HL-60 (cell line): ENCODE measurements at regions not wholly inside any gene's neighbourhood (a gene's known extent, or its start where the extent isn't known, plus 50 kb on each side); places are given as distances from the start of the nearest gene placed in this dataset.

Experiments
- DNase-seq, 2 experiments: peaks; one replicate each; pipeline ENCODE4 v3.0.0-alpha.2; 2010 to 2020; ENCODE audit warnings: low read depth in 1 of 2, low spot score in 1 of 2
- H3K27ac ChIP-seq: fragments of 250-450 bp; sonication (Bioruptor Pico); replicated peaks from 2 replicates; pipeline ENCODE4 v1.5.1; 2020; ENCODE audit warnings: mild to moderate bottlenecking, moderate library complexity
- H3K27me3 ChIP-seq: fragments of 250-450 bp; sonication (Bioruptor Pico); 2 replicates; pipeline ENCODE4 v1.5.1; 2021; ENCODE audit warnings: mild to moderate bottlenecking, moderate library complexity; ENCODE audit not compliant: insufficient read depth, poor library complexity, severe bottlenecking
- H3K4me3 ChIP-seq: replicated peaks from 2 replicates; pipeline ENCODE4 v1.5.1; 2011; ENCODE audit warnings: mild to moderate bottlenecking, control low read depth, low read length; ENCODE audit not compliant: insufficient read depth
- GABPA ChIP-seq: IDR thresholded peaks from 2 replicates; pipeline ENCODE4 v1.6.1; 2012; ENCODE audit warnings: low read depth
- POLR2AphosphoS5 ChIP-seq: IDR thresholded peaks from 2 replicates; pipeline ENCODE4 v1.6.1; 2012; ENCODE audit warnings: low read depth
- SPI1 ChIP-seq: IDR thresholded peaks from 2 replicates; pipeline ENCODE4 v1.6.1; 2012; ENCODE audit warnings: low read depth, mild to moderate bottlenecking, borderline replicate concordance
- TF ChIP-seq, protein P1 (sequence below): IDR thresholded peaks from one replicate; pipeline ENCODE4 v1.5.1; 2011; ENCODE audit warnings: low read length, control low read depth, inconsistent platforms; ENCODE audit not compliant: insufficient read depth
- TF ChIP-seq, protein P2 (sequence below): IDR thresholded peaks from 2 replicates; pipeline ENCODE4 v1.6.1; 2012; ENCODE audit warnings: low read depth; ENCODE audit not compliant: insufficient replicate concordance

DNA sequence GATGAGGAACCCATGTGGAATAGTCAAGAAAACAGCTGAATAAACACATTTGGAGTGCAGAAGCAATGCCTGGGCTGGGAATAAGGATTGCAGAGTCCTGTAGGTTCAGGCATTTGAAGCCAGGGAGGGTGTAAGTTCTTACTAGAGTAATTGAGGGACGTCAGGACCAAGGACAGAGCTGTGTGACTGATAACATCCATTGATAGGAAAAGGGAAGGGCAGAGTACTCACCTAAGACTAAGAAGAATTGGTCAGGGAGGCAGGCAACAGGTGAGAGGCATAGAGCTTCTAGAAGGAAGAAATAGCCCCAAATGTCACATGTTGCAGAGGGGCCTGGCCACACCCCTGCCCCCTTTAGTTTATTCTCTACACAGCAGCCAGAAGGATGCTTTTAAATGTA lies 79.8 kb upstream of the TMEM132E start:
- peak in 1 of 2 experiments; percentile 9 for DNase-seq
- Histone ChIP-seq H3K27ac (no peak overlapping the region), H3K27me3 (no peaks in the 10 kb centered on the region), H3K4me3 (no peak overlapping the region)
- TF ChIP-seq, protein P1, sequence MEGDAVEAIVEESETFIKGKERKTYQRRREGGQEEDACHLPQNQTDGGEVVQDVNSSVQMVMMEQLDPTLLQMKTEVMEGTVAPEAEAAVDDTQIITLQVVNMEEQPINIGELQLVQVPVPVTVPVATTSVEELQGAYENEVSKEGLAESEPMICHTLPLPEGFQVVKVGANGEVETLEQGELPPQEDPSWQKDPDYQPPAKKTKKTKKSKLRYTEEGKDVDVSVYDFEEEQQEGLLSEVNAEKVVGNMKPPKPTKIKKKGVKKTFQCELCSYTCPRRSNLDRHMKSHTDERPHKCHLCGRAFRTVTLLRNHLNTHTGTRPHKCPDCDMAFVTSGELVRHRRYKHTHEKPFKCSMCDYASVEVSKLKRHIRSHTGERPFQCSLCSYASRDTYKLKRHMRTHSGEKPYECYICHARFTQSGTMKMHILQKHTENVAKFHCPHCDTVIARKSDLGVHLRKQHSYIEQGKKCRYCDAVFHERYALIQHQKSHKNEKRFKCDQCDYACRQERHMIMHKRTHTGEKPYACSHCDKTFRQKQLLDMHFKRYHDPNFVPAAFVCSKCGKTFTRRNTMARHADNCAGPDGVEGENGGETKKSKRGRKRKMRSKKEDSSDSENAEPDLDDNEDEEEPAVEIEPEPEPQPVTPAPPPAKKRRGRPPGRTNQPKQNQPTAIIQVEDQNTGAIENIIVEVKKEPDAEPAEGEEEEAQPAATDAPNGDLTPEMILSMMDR: no peak
- TF ChIP-seq, protein P2, sequence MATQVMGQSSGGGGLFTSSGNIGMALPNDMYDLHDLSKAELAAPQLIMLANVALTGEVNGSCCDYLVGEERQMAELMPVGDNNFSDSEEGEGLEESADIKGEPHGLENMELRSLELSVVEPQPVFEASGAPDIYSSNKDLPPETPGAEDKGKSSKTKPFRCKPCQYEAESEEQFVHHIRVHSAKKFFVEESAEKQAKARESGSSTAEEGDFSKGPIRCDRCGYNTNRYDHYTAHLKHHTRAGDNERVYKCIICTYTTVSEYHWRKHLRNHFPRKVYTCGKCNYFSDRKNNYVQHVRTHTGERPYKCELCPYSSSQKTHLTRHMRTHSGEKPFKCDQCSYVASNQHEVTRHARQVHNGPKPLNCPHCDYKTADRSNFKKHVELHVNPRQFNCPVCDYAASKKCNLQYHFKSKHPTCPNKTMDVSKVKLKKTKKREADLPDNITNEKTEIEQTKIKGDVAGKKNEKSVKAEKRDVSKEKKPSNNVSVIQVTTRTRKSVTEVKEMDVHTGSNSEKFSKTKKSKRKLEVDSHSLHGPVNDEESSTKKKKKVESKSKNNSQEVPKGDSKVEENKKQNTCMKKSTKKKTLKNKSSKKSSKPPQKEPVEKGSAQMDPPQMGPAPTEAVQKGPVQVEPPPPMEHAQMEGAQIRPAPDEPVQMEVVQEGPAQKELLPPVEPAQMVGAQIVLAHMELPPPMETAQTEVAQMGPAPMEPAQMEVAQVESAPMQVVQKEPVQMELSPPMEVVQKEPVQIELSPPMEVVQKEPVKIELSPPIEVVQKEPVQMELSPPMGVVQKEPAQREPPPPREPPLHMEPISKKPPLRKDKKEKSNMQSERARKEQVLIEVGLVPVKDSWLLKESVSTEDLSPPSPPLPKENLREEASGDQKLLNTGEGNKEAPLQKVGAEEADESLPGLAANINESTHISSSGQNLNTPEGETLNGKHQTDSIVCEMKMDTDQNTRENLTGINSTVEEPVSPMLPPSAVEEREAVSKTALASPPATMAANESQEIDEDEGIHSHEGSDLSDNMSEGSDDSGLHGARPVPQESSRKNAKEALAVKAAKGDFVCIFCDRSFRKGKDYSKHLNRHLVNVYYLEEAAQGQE: peak; percentile 94

DNA sequence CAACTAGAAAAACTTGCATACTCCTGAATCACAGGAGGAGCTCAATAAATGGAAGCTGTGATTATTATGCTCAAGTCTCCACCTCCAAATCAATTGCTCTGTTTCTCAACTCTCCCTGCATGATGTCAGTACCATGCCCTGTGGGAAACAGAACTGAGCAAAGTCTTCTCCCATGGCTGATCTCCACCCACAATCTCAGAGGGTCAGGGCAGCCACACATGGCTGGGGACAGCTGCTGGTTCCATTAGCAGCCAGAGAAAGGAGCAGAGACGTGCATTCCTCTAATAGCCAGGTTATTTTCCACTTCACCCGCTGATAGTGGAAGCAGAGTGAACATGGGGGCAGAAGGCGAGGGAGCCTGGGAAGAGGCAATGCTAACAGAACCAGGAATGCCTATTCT lies 85.5 kb upstream of the TMEM132E start:
- TF ChIP-seq POLR2AphosphoS5: no peak
- TF ChIP-seq GABPA: no peak
- TF ChIP-seq SPI1: no peak
- TF ChIP-seq, protein P2: no peak
- TF ChIP-seq, protein P1: no peak
- no peak for DNase-seq
- H3K27me3 ChIP-seq: no peaks in the 10 kb centered on the region
- H3K27ac ChIP-seq: no peak overlapping the region
- H3K4me3 ChIP-seq: no peak overlapping the region

DNA sequence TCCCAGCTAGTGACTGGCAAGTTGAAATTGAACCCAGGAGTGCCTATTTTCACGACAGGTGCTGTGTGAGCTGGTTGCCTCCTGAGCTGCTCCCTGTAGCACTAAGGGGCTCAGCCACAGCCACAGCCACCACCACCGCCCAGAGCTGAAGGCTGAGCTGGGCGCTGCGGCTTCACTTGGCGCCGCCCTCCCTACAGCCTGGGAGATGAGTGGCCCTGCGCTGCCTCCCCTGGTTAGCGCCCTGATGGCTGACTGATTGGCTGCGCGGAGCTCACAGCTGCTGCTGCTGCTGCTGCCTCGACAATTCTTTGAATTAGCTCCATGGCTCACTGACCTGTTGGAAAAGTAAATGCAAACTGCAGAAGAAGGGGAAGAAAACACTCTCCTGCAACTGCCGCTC lies 91.8 kb upstream of the TMEM132E start:
- Histone ChIP-seq H3K27ac (no peak overlapping the region), H3K4me3 (no peak overlapping the region), H3K27me3 (no peaks in the 10 kb centered on the region)
- no peak for DNase-seq
- TF ChIP-seq, protein P1: no peak
- TF ChIP-seq, protein P2: no peak
- no peak for TF ChIP-seq GABPA
- TF ChIP-seq POLR2AphosphoS5: no peak
